ENCODE measurements at regions not wholly inside any gene's neighbourhood (a gene's known extent, or its start where the extent isn't known, plus 50 kb on each side); places are given as distances from the start of the nearest gene placed in this dataset.

DNA sequence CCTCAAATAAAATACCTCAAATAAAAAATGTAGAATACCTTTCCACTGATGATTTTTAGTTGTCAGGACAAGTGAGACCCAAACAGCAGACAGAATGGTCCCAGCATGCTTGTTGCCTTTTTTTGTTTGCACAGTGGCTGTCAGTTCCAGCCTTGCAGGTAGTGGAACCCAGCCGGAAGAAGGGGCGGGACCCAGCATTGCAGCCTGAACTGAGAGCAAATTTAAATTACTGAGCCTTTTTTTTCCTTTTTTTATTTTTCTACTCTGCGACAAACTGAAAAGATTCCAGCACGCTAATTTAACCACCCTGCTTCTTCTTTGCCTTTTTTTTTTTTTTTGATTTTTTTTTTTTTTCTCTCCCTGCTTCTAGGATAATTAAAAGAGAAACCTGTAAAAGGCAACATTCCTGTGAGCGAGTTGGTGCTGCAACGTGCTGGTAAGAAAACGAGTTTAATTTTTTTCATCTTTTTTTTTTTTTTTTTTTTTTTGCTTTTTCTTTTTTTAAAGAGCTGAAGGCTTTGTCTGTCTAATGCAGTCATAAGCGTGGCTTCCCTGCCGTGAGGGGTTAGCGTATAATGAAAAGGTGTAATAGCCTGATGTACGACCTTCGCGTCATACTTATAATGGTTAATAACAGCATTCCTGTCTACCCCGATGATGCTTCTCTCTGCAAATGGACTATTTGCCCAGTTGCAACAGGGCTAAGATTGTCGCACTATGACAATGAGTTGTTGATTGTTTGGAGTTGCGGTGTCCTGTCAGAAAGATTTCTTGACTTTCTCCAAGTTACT lies 555.3 kb upstream of the CELF2 start:
- no peak for FAIRE-seq
- Histone ChIP-seq H2AFZ (ENCODE audit: control insufficient read depth, low read length) (no peak overlapping the region), H3K27ac (ENCODE audit: control insufficient read depth, insufficient read depth, low read length) (no peak overlapping the region), H3K4me2 (ENCODE audit: control insufficient read depth, extremely low read depth, insufficient read depth, low read depth, low read length) (no peak overlapping the region), H3K36me3 (ENCODE audit: control insufficient read depth in 2 of 2, extremely low read depth in 1 of 2, insufficient read depth in 2 of 2, low read length in 2 of 2) (no peaks in the 10 kb centered on the region), H3K4me3 (ENCODE audit: control insufficient read depth in 2 of 3, extremely low read depth in 1 of 3, insufficient read depth in 2 of 3, low read depth in 1 of 3, low read length in 3 of 3) (no peak overlapping the region), H3K27me3 (ENCODE audit: control insufficient read depth, extremely low read depth, insufficient read depth, low read length) (no peaks in the 10 kb centered on the region), H3K9me1 (ENCODE audit: control insufficient read depth, extremely low read depth, insufficient read depth, low read length) (no peaks in the 10 kb centered on the region), H3K9me3 (ENCODE audit: control insufficient read depth, low read depth, low read length) (no peaks in the 10 kb centered on the region), H3K79me2 (ENCODE audit: control insufficient read depth, insufficient read depth, low read length) (no peaks in the 10 kb centered on the region), H3K9ac (ENCODE audit: control insufficient read depth, extremely low read depth, insufficient read depth, low read length) (no peak overlapping the region), H4K20me1 (ENCODE audit: control insufficient read depth, extremely low read depth, insufficient read depth, low read length) (no peaks in the 10 kb centered on the region), H3K4me1 (ENCODE audit: control insufficient read depth, extremely low read depth, insufficient read depth, low read length) (no peaks in the 10 kb centered on the region)
- no peak for DNase-seq (ENCODE audit: low read depth, low spot score)
- dilution Hi-C loops (cut with MboI; ENCODE audit: extremely low pct_ligation_motif_present, low sequenced_read_pairs), result no loop called here
- no peak for TF ChIP-seq EZH2 (IDR thresholded peaks at IDR 0.05; ENCODE audit: low read length)
- TF ChIP-seq, protein P1, sequence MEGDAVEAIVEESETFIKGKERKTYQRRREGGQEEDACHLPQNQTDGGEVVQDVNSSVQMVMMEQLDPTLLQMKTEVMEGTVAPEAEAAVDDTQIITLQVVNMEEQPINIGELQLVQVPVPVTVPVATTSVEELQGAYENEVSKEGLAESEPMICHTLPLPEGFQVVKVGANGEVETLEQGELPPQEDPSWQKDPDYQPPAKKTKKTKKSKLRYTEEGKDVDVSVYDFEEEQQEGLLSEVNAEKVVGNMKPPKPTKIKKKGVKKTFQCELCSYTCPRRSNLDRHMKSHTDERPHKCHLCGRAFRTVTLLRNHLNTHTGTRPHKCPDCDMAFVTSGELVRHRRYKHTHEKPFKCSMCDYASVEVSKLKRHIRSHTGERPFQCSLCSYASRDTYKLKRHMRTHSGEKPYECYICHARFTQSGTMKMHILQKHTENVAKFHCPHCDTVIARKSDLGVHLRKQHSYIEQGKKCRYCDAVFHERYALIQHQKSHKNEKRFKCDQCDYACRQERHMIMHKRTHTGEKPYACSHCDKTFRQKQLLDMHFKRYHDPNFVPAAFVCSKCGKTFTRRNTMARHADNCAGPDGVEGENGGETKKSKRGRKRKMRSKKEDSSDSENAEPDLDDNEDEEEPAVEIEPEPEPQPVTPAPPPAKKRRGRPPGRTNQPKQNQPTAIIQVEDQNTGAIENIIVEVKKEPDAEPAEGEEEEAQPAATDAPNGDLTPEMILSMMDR (optimal IDR thresholded peaks at IDR 0.05 in 1 of 3, IDR thresholded peaks at IDR 0.05 in 1 of 3, conservative IDR thresholded peaks at IDR 0.05 in 1 of 3; ENCODE audit: extremely low read depth in 1 of 3, insufficient read depth in 2 of 3, low read length in 3 of 3), result no peak

DNA sequence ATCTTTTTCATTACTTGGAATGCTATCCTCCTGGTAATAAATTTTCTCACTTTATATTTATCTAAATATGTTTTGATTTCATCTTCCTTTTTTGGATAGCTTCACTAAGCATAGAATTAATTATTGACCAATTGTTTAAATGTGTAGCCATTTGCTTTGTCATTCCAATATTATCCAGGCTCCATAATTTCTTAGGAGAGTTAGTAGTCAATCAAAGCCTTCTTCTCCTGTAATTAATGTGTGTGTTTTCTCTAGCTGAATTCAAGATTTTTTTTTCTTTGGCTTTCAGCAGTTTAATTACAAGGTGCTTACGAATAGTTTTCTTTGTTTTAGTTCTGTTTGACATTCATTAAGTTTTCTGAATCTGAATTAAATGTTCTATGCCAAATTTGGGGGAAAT lies 545.9 kb upstream of the CELF2 start:
- Histone ChIP-seq H3K9me1 (ENCODE audit: control insufficient read depth, extremely low read depth, insufficient read depth, low read length) (no peaks in the 10 kb centered on the region), H3K27me3 (ENCODE audit: control insufficient read depth, extremely low read depth, insufficient read depth, low read length) (no peaks in the 10 kb centered on the region), H3K27ac (ENCODE audit: control insufficient read depth, insufficient read depth, low read length) (no peak overlapping the region), H3K4me1 (ENCODE audit: control insufficient read depth, extremely low read depth, insufficient read depth, low read length) (no peaks in the 10 kb centered on the region), H3K36me3 (ENCODE audit: control insufficient read depth in 2 of 2, extremely low read depth in 1 of 2, insufficient read depth in 2 of 2, low read length in 2 of 2) (no peaks in the 10 kb centered on the region), H2AFZ (ENCODE audit: control insufficient read depth, low read length) (no peak overlapping the region), H3K4me2 (ENCODE audit: control insufficient read depth, extremely low read depth, insufficient read depth, low read depth, low read length) (no peak overlapping the region), H4K20me1 (ENCODE audit: control insufficient read depth, extremely low read depth, insufficient read depth, low read length) (no peaks in the 10 kb centered on the region), H3K9me3 (ENCODE audit: control insufficient read depth, low read depth, low read length) (no peaks in the 10 kb centered on the region), H3K79me2 (ENCODE audit: control insufficient read depth, insufficient read depth, low read length) (no peaks in the 10 kb centered on the region), H3K4me3 (ENCODE audit: control insufficient read depth in 2 of 3, extremely low read depth in 1 of 3, insufficient read depth in 2 of 3, low read depth in 1 of 3, low read length in 3 of 3) (no peak overlapping the region), H3K9ac (ENCODE audit: control insufficient read depth, extremely low read depth, insufficient read depth, low read length) (no peak overlapping the region)
- DNase-seq (ENCODE audit: low read depth, low spot score), result no peak
- dilution Hi-C loops (cut with MboI; ENCODE audit: extremely low pct_ligation_motif_present, low sequenced_read_pairs), result no loop called here
- FAIRE-seq, result no peak
- TF ChIP-seq EZH2 (IDR thresholded peaks at IDR 0.05; ENCODE audit: low read length), result no peak
- TF ChIP-seq, protein P1 (optimal IDR thresholded peaks at IDR 0.05 in 1 of 3, IDR thresholded peaks at IDR 0.05 in 1 of 3, conservative IDR thresholded peaks at IDR 0.05 in 1 of 3; ENCODE audit: extremely low read depth in 1 of 3, insufficient read depth in 2 of 3, low read length in 3 of 3), result no peak
